CD4-positive, alpha-beta T cell (primary cell): ENCODE measurements at regions not wholly inside any gene's neighbourhood (a gene's known extent, or its start where the extent isn't known, plus 50 kb on each side); places are given as distances from the start of the nearest gene placed in this dataset.
"Not testable (repeated sequence)": the region's sequence is repeated elsewhere in the genome, so short reads cannot be mapped to it uniquely, and the experiment has no call there.

Experiments used
- ATAC-seq: fragments of 200-7000 bp; cut with Tn5 transposase; one replicate; pipeline ENCODE4 v1.10.0; 2022; ENCODE audit warnings: mild to moderate bottlenecking; ENCODE audit not compliant: poor library complexity
- CTCF ChIA-PET: fragments of 350-600 bp; sonication (Branson Sonifier 250); formaldehyde crosslinking; loops from one replicate; lab custom pipeline; 2021; ENCODE audit warnings: antibody characterized with exemption, inconsistent platforms; lab: Charles Lee
- POLR2A ChIA-PET: fragments of 350-600 bp; sonication (Branson Sonifier 250); formaldehyde crosslinking; loops from one replicate; lab custom pipeline; 2021; ENCODE audit warnings: antibody characterized with exemption, inconsistent platforms; lab: Charles Lee
- DNase-seq, 14 experiments: peaks; one replicate each; pipeline ENCODE4 v3.0.0-alpha.2; 2013 to 2020; ENCODE audit warnings: mixed read lengths in 2 of 14
- H3K27ac ChIP-seq, 2 donors: one replicate each; pipeline versions ENCODE4 v1.5.1 to v1.7.0; 2013; ENCODE audit warnings: low read length in 2 of 2, low read depth in 1 of 2, mild to moderate bottlenecking in 1 of 2
- H3K27me3 ChIP-seq, 2 experiments: 1 replicate in 1 of 2; 2 replicates in 1 of 2; pipeline versions ENCODE4 v1.6.1 to v1.7.0; 2013; ENCODE audit warnings: low read length in 2 of 2, control low read depth in 1 of 2, mild to moderate bottlenecking in 1 of 2, moderate library complexity in 1 of 2; ENCODE audit not compliant: insufficient read depth in 2 of 2, control insufficient read depth in 1 of 2
- H3K36me3 ChIP-seq: one replicate; pipeline ENCODE4 v1.6.1; 2013; ENCODE audit warnings: low read length, control low read depth; ENCODE audit not compliant: insufficient read depth
- H3K4me1 ChIP-seq: one replicate; pipeline ENCODE4 v1.6.1; 2013; ENCODE audit warnings: low read length, control low read depth; ENCODE audit not compliant: insufficient read depth
- H3K4me3 ChIP-seq: one replicate; pipeline ENCODE4 v1.5.1; 2013; ENCODE audit warnings: mild to moderate bottlenecking, low read length, moderate library complexity
- H3K9me3 ChIP-seq, 2 experiments: 1 replicate in 1 of 2; 2 replicates in 1 of 2; pipeline versions ENCODE4 v1.6.1 to v1.7.0; 2013; ENCODE audit warnings: low read length in 2 of 2, mild to moderate bottlenecking in 2 of 2, control low read depth in 1 of 2, moderate library complexity in 1 of 2; ENCODE audit not compliant: control insufficient read depth in 1 of 2, insufficient read depth in 1 of 2
- H3K27ac Mint-ChIP-seq: one replicate; pipeline ENCODE4 v1.8.0; 2020; ENCODE audit warnings: mixed read lengths
- H3K27me3 Mint-ChIP-seq: one replicate; pipeline ENCODE4 v1.8.0; 2021; ENCODE audit warnings: mixed read lengths
- H3K36me3 Mint-ChIP-seq: one replicate; pipeline ENCODE4 v1.8.0; 2021; ENCODE audit warnings: low read depth, mixed read lengths
- H3K4me1 Mint-ChIP-seq: one replicate; pipeline ENCODE4 v1.8.0; 2021; ENCODE audit warnings: low read depth, mixed read lengths
- H3K4me3 Mint-ChIP-seq: one replicate; pipeline ENCODE4 v1.8.0; 2020; ENCODE audit warnings: mild to moderate bottlenecking, mixed read lengths
- H3K9me3 Mint-ChIP-seq: one replicate; pipeline ENCODE4 v1.8.0; 2020; ENCODE audit warnings: mixed read lengths
- intact Hi-C, 2 experiments: fragments of 100-400 bp; cut with DNase I in 1 of 2; cut with micrococcal nuclease in 1 of 2; formaldehyde crosslinking; loops; one replicate each; pipeline versions ENCODE4 v1.15.1 to v1.9.0; 2023 to 2025; cut with DNase I, micrococcal nuclease
- TF ChIP-seq, protein P1 (sequence below): fragments of 200-600 bp; IDR thresholded peaks from one replicate; pipeline ENCODE4 v1.8.0; 2022; ENCODE audit warnings: antibody characterized with exemption, mild to moderate bottlenecking

DNA sequence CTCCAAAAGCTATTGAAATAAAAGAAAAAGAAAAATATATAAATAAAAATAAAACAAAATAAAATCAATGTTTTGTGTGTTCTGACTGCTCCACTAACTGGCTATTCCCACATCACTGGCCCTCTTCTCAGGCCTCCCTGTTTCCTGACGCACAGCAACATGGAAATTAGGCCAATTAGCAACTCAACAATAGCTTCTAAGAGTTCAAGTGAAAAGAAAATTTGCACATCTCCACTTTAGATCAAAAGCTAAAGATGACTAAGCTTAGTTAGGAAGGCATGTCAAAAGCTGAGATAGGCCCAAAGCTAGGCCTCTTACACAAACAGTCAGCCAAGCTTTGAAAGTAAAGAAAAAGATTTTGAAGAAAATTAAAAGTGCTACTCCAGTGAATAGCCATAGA, 200.8 kb downstream of the DUSP6 start:
- ATAC-seq (no peak), DNase-seq (no peak)
- Histone ChIP-seq H3K27ac (no peak overlapping the region), H3K4me1 (no peaks in the 10 kb centered on the region), H3K36me3 (no peaks in the 10 kb centered on the region), H3K9me3 (no peaks in the 10 kb centered on the region), H3K27me3 (no peaks in the 10 kb centered on the region), H3K4me3 (no peak overlapping the region)
- intact Hi-C loops: no loop called here
- ChIA-PET POLR2A (no interaction called here), CTCF (no interaction called here)
- Mint-ChIP-seq H3K4me1 (peaks cover 3% of the 10 kb centered on the region), H3K27me3 (no peaks in the 10 kb centered on the region), H3K9me3 (peaks cover 2% of the 10 kb centered on the region), H3K27ac (no peak overlapping the region), H3K4me3 (no peak overlapping the region), H3K36me3 (no peaks in the 10 kb centered on the region)
- TF ChIP-seq, protein P1, sequence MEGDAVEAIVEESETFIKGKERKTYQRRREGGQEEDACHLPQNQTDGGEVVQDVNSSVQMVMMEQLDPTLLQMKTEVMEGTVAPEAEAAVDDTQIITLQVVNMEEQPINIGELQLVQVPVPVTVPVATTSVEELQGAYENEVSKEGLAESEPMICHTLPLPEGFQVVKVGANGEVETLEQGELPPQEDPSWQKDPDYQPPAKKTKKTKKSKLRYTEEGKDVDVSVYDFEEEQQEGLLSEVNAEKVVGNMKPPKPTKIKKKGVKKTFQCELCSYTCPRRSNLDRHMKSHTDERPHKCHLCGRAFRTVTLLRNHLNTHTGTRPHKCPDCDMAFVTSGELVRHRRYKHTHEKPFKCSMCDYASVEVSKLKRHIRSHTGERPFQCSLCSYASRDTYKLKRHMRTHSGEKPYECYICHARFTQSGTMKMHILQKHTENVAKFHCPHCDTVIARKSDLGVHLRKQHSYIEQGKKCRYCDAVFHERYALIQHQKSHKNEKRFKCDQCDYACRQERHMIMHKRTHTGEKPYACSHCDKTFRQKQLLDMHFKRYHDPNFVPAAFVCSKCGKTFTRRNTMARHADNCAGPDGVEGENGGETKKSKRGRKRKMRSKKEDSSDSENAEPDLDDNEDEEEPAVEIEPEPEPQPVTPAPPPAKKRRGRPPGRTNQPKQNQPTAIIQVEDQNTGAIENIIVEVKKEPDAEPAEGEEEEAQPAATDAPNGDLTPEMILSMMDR: no peak

DNA sequence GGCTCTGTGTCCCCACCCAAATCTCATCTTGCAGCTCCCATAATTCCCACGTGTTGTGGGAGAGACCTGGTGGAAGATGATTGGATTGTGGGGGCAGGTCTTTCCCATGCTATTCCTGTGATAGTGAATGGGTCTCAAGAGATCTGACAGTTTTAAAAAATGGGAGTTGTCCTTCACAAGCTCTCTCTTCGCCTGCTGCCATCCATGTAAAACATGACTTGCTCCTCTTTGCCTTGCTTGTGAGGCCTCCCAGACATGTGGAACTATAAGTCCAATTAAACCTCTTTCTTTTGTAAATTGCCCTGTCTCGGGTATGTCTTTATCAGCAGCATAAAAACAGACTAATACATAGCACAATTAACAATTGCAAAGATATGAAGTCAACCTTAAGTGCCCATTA, 201.5 kb downstream of the DUSP6 start:
- H3K9me3 ChIP-seq, H3K9me3 Mint-ChIP-seq, intact Hi-C loops, ATAC-seq, DNase-seq, POLR2A ChIA-PET, H3K4me3 ChIP-seq, H3K4me1 Mint-ChIP-seq, H3K4me3 Mint-ChIP-seq, H3K27me3 ChIP-seq, CTCF ChIA-PET, H3K27me3 Mint-ChIP-seq, H3K36me3 ChIP-seq, H3K27ac Mint-ChIP-seq, H3K36me3 Mint-ChIP-seq, H3K27ac ChIP-seq, H3K4me1 ChIP-seq: not testable (repeated sequence)

DNA sequence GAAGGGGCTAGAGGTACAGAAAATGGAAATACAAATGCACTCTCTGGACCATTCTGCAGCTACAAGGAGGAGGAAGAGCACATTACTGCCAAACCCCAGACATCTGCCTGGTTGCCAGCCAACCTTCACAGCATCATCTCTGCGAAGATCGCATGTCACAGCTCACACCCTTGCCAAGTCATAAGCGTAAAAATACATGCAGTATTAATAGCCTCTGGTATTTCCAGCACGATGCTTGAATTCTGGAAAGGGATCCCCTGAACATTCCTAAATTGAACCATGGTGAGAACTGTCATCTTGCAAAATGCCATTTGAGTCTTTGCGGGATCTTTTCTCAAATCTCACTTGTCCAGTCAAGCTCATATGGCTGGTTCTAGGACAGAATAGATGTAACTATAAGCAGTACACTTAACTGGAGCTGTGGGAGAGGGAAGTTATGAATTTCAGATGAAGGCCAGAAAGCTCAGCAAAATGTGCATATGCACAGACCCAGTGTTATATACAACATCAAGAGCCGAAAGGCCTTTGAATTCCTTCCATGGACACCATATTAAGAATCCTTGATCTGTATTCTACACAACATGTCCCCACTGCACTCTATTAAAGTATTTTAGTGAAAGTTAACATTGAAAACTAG, 211.6 kb downstream of the DUSP6 start:
- no peak for ATAC-seq
- H3K4me1 Mint-ChIP-seq: no peaks in the 10 kb centered on the region
- POLR2A ChIA-PET: no interaction called here

More for the DNA sequence above, 211.6 kb downstream of the DUSP6 start:
- no peaks in the 10 kb centered on the region for H3K36me3 Mint-ChIP-seq
- H3K27ac ChIP-seq: no peak overlapping the region
- TF ChIP-seq, protein P1: no peak
- H3K27me3 ChIP-seq: no peaks in the 10 kb centered on the region
- H3K4me3 ChIP-seq: no peak overlapping the region
- H3K9me3 ChIP-seq: no peaks in the 10 kb centered on the region
- no peaks in the 10 kb centered on the region for H3K36me3 ChIP-seq
- H3K4me3 Mint-ChIP-seq: no peak overlapping the region
- no peaks in the 10 kb centered on the region for H3K9me3 Mint-ChIP-seq
- H3K4me1 ChIP-seq: no peaks in the 10 kb centered on the region
- intact Hi-C loops: no loop called here
- H3K27me3 Mint-ChIP-seq: no peaks in the 10 kb centered on the region
- DNase-seq: no peak
- no peak overlapping the region for H3K27ac Mint-ChIP-seq
- CTCF ChIA-PET: no interaction called here
